ENCODE measurements at regions not wholly inside any gene's neighbourhood (a gene's known extent, or its start where the extent isn't known, plus 50 kb on each side); places are given as distances from the start of the nearest gene placed in this dataset.

DNA sequence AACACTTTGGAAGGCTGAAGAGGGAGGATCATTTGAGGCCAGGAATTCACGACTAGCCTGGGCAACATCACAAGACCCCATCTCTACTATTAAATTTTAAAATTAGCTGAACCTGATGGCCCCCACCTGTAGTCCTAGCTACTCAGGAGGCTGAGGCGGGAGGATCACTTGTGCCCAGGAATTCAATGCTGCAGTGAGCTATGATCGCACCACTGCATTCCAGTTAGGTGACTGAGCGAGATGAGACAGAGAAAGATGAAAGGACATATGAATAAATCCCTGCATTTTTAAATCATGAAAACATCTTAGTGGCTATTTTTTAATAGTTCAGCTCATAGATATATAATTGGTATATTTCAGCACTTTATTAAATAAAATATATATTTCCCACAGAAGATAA lies 93.8 kb downstream of the GPR63 start:
- TF ChIP-seq EMX1 (CRISPR knock-in tag; IDR thresholded peaks at IDR 0.05) (no peak), ESRRA (CRISPR knock-in tag; IDR thresholded peaks at IDR 0.05; ENCODE audit: borderline replicate concordance) (no peak), FOXP1 (CRISPR knock-in tag; IDR thresholded peaks at IDR 0.05; ENCODE audit: borderline replicate concordance) (no peak), KAT7 (CRISPR knock-in tag; IDR thresholded peaks at IDR 0.05; ENCODE audit: borderline replicate concordance) (no peak), PRRX2 (CRISPR knock-in tag; IDR thresholded peaks at IDR 0.05) (no peak), SMAD4 (CRISPR knock-in tag; IDR thresholded peaks at IDR 0.05) (no peak), GRHL2 (CRISPR knock-in tag; IDR thresholded peaks at IDR 0.05; ENCODE audit: insufficient replicate concordance, severe bottlenecking) (no peak), MYBL2 (CRISPR knock-in tag; IDR thresholded peaks at IDR 0.05) (no peak), MAX (CRISPR knock-in tag; IDR thresholded peaks at IDR 0.05) (no peak)
- TF ChIP-seq, protein P1, sequence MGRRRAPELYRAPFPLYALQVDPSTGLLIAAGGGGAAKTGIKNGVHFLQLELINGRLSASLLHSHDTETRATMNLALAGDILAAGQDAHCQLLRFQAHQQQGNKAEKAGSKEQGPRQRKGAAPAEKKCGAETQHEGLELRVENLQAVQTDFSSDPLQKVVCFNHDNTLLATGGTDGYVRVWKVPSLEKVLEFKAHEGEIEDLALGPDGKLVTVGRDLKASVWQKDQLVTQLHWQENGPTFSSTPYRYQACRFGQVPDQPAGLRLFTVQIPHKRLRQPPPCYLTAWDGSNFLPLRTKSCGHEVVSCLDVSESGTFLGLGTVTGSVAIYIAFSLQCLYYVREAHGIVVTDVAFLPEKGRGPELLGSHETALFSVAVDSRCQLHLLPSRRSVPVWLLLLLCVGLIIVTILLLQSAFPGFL (CRISPR knock-in tag; IDR thresholded peaks at IDR 0.05; ENCODE audit: borderline replicate concordance): no peak
- TF ChIP-seq, protein P2, sequence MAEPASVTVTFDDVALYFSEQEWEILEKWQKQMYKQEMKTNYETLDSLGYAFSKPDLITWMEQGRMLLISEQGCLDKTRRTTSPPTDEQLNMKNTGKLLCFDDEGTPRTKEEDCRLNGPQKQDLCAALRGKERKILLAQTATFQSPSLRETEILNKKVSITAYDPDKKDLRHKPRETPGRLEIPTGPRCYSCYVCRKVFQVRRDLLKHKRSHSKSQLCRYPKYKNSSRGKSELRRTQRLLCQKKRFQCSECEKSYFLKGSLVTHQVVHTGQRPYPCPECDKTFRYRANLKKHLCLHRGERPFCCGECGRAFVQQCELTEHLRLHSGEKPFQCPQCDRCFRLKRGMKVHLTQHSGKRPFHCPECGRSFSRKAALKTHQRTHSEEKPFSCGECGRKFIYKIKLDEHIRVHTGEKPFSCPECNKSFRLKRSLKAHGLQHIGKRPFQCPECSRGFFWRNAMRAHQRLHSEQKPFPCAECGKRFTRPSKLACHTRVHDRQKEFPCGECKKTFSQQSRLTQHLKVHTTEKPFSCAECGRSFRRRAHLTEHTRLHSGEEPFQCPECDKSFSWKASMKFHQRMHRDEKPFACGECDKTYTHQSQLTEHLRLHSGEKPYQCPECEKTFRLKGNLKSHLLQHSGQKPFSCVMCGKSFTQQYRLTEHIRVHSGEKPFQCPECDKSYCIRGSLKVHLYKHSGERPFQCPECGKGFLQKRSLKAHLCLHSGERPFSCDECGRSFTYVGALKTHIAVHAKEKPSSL (CRISPR knock-in tag; conservative IDR thresholded peaks at IDR 0.05): no peak
- TF ChIP-seq, protein P3, sequence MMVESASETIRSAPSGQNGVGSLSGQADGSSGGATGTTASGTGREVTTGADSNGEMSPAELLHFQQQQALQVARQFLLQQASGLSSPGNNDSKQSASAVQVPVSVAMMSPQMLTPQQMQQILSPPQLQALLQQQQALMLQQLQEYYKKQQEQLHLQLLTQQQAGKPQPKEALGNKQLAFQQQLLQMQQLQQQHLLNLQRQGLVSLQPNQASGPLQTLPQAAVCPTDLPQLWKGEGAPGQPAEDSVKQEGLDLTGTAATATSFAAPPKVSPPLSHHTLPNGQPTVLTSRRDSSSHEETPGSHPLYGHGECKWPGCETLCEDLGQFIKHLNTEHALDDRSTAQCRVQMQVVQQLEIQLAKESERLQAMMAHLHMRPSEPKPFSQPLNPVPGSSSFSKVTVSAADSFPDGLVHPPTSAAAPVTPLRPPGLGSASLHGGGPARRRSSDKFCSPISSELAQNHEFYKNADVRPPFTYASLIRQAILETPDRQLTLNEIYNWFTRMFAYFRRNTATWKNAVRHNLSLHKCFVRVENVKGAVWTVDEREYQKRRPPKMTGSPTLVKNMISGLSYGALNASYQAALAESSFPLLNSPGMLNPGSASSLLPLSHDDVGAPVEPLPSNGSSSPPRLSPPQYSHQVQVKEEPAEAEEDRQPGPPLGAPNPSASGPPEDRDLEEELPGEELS (CRISPR knock-in tag; IDR thresholded peaks at IDR 0.05): no peak
- POLR2A ChIA-PET: no interaction called here

DNA sequence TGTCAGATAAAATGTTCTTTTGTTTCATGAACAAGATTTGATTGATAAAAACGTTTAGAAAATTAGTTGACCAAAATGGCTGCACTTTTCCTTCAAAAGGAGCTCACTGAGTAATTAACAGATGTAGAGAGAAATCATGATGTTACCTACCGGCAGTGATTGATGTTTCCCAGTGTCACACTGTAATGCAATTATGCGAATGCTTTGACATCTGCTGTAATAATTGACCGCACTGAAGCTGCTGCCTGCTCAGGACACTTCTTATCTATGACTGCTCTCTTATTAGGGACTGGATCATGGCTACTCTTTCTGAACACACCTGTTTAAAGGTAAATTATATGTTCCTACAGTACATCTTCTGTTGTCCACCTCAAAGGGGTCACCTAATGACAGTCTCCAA lies 94.6 kb downstream of the GPR63 start:
- no peak for DNase-seq (ENCODE audit: low spot score)
- CTCF ChIA-PET: no interaction called here
- H3K9me3 Mint-ChIP-seq: no peaks in the 10 kb centered on the region
- no peak for ATAC-seq
- no peak overlapping the region for H3K27ac Mint-ChIP-seq
- POLR2A ChIA-PET: no interaction called here
- no peaks in the 10 kb centered on the region for H3K4me1 Mint-ChIP-seq
- H3K36me3 Mint-ChIP-seq: no peaks in the 10 kb centered on the region
- H3K27me3 Mint-ChIP-seq (ENCODE audit: low read depth): no peaks in the 10 kb centered on the region; the same call in 1 of the 2 replicates
- no peak overlapping the region for H3K4me3 Mint-ChIP-seq
- TF ChIP-seq CDX4 (CRISPR knock-in tag; IDR thresholded peaks at IDR 0.05; ENCODE audit: borderline replicate concordance): no peak
- TF ChIP-seq SMAD4 (CRISPR knock-in tag; IDR thresholded peaks at IDR 0.05): no peak
- TF ChIP-seq ATF1 (CRISPR knock-in tag; IDR thresholded peaks at IDR 0.05): no peak
- TF ChIP-seq GTF2I (CRISPR knock-in tag; conservative IDR thresholded peaks at IDR 0.05): no peak
- no peak for TF ChIP-seq CTCF (IDR thresholded peaks at IDR 0.05)
- no peak for TF ChIP-seq ZNF281 (CRISPR knock-in tag; IDR thresholded peaks at IDR 0.05)
- TF ChIP-seq ESRRA (CRISPR knock-in tag; IDR thresholded peaks at IDR 0.05; ENCODE audit: borderline replicate concordance): no peak
- no peak for TF ChIP-seq STAT6 (CRISPR knock-in tag; conservative IDR thresholded peaks at IDR 0.05; ENCODE audit: low read depth)
- TF ChIP-seq, protein P4, sequence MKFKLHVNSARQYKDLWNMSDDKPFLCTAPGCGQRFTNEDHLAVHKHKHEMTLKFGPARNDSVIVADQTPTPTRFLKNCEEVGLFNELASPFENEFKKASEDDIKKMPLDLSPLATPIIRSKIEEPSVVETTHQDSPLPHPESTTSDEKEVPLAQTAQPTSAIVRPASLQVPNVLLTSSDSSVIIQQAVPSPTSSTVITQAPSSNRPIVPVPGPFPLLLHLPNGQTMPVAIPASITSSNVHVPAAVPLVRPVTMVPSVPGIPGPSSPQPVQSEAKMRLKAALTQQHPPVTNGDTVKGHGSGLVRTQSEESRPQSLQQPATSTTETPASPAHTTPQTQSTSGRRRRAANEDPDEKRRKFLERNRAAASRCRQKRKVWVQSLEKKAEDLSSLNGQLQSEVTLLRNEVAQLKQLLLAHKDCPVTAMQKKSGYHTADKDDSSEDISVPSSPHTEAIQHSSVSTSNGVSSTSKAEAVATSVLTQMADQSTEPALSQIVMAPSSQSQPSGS (CRISPR knock-in tag; IDR thresholded peaks at IDR 0.05; ENCODE audit: borderline replicate concordance, low read depth): no peak

More for the DNA sequence above, 93.8 kb downstream of the GPR63 start:
- Mint-ChIP-seq H3K27me3 (ENCODE audit: low read depth) (no peaks in the 10 kb centered on the region; the same call in 1 of the 2 replicates), H3K27ac (no peak overlapping the region), H3K4me3 (no peak overlapping the region), H3K9me3 (no peaks in the 10 kb centered on the region), H3K36me3 (no peaks in the 10 kb centered on the region), H3K4me1 (no peaks in the 10 kb centered on the region)
- CTCF ChIA-PET: no interaction called here
- ATAC-seq (no peak), DNase-seq (ENCODE audit: low spot score) (no peak)

All from WTC11 (cell line).